Panc1 (cell line): ENCODE measurements at regions not wholly inside any gene's neighbourhood (a gene's known extent, or its start where the extent isn't known, plus 50 kb on each side); places are given as distances from the start of the nearest gene placed in this dataset.

Experiments used
- ATAC-seq: fragments of 200-7000 bp; cut with Tn5 transposase; 2 replicates; pipeline ENCODE4 v1.9.1; 2020; ENCODE audit warnings: mild to moderate bottlenecking, moderate library complexity
- BruUV-seq: library from RNA; stranded (reverse); fragments of 400-500 nt; replicated peaks from 2 replicates; lab custom pipeline; 2021; lab: Mats Ljungman, UMichigan
- CTCF ChIA-PET: fragments of 300-600 bp; sonication (Branson Sonifier 250); formaldehyde crosslinking; loops from one replicate; lab custom pipeline; 2022; ENCODE audit warnings: antibody characterized with exemption; lab: Charles Lee
- POLR2A ChIA-PET: fragments of 300-600 bp; sonication (Branson Sonifier 250); formaldehyde crosslinking; loops from one replicate; lab custom pipeline; 2022; ENCODE audit warnings: antibody characterized with exemption; lab: Charles Lee
- DNase-seq: peaks from one replicate; pipeline ENCODE4 v3.0.0-alpha.2; 2010; ENCODE audit warnings: low read depth, low spot score
- H3K27ac ChIP-seq: 2 replicates; pipeline ENCODE4 v1.5.1; 2011; ENCODE audit warnings: mild to moderate bottlenecking, low read length, inconsistent platforms
- H3K27me3 ChIP-seq: fragments of 200-500 bp; sonication (Bioruptor generic); 2 replicates; pipeline ENCODE4 v1.6.0; 2014; ENCODE audit warnings: low read length, inconsistent platforms; ENCODE audit not compliant: control insufficient read depth, insufficient read depth
- H3K36me3 ChIP-seq: fragments of 200-500 bp; sonication (Bioruptor generic); 2 replicates; pipeline ENCODE4 v1.5.1; 2014; ENCODE audit warnings: inconsistent platforms, mild to moderate bottlenecking, low read length, moderate library complexity; ENCODE audit not compliant: control insufficient read depth, insufficient read depth
- H3K4me1 ChIP-seq: 2 replicates; pipeline ENCODE4 v1.5.1; 2011; ENCODE audit warnings: inconsistent platforms, mild to moderate bottlenecking, low read length, moderate library complexity; ENCODE audit not compliant: control insufficient read depth, insufficient read depth
- H3K4me3 ChIP-seq, 2 experiments: 2 replicates each; pipeline ENCODE4 v1.5.1; 2011 to 2012; ENCODE audit warnings: low read depth in 2 of 2, low read length in 2 of 2, mild to moderate bottlenecking in 2 of 2, inconsistent platforms in 1 of 2, moderate library complexity in 1 of 2
- H3K9me3 ChIP-seq: fragments of 200-500 bp; sonication (Bioruptor generic); 2 replicates; pipeline ENCODE4 v1.5.1; 2014; ENCODE audit warnings: low read depth, mild to moderate bottlenecking, inconsistent platforms, low read length, moderate library complexity; ENCODE audit not compliant: control insufficient read depth, insufficient read depth
- POLR2AphosphoS5 ChIP-seq: IDR thresholded peaks from 2 replicates; pipeline ENCODE4 v1.6.1; 2012; ENCODE audit warnings: mild to moderate bottlenecking, low read depth, low read length, moderate library complexity
- SIN3A ChIP-seq: IDR thresholded peaks from 2 replicates; pipeline ENCODE4 v1.6.1; 2012; ENCODE audit warnings: low read depth, mild to moderate bottlenecking, low read length, moderate library complexity, borderline replicate concordance; ENCODE audit not compliant: insufficient read depth
- TCF7L2 ChIP-seq: IDR thresholded peaks from 2 replicates; pipeline ENCODE4 v1.6.1; 2011; ENCODE audit warnings: mild to moderate bottlenecking, low read depth, low read length, inconsistent platforms
- in situ Hi-C: cut with HindIII; loops from 2 replicates; pipeline ENCODE4 v1.10.0; 2016; ENCODE audit warnings: low sequenced_read_pairs, low pct_unique_long_range_greater_than_20kb
- intact Hi-C: fragments of 100-400 bp; cut with micrococcal nuclease; formaldehyde crosslinking; loops from one replicate; pipeline ENCODE4 v1.10.0; 2022; ENCODE audit not compliant: unreplicated experiment
- TF ChIP-seq, protein P1 (sequence below): fragments of 450-650 bp; IDR thresholded peaks from 2 replicates; pipeline ENCODE4 v1.5.1; 2017; ENCODE audit warnings: mild to moderate bottlenecking
- TF ChIP-seq, protein P2 (sequence below), 2 experiments: IDR thresholded peaks; 2 replicates each; pipeline ENCODE4 v1.6.1; 2011 to 2012; ENCODE audit warnings: low read depth in 2 of 2, control low read depth in 1 of 2, low read length in 1 of 2, mild to moderate bottlenecking in 1 of 2, moderate library complexity in 1 of 2; ENCODE audit not compliant: insufficient read depth in 1 of 2

DNA sequence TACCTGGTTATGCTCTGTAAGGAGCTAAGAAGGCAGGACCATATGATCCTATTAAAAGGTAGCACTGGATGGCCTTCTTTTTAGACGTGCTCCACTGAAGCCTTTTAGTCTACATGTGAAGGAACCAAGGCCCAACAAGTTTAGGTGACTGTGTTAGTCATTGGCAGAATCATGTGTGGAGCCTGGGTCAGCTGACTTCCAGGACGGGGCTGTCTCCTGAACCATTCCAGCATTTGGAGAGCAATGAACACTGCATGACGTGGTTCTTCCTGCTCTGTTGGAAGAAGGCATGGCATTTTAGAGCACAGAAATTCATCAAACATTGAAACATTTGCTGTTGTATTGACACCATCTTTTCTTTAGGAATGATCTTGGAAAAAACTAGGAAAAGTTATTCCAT, 87.8 kb upstream of the TIAM2 start:
- Histone ChIP-seq H3K27me3 (no peaks in the 10 kb centered on the region), H3K9me3 (no peaks in the 10 kb centered on the region), H3K27ac (no peak overlapping the region), H3K36me3 (no peaks in the 10 kb centered on the region), H3K4me3 (no peak overlapping the region), H3K4me1 (no peaks in the 10 kb centered on the region)
- POLR2A ChIA-PET, result no interaction called here
- intact Hi-C loops (no loop called here), in situ Hi-C loops (no loop called here)
- ATAC-seq (no peak), DNase-seq (no peak)
- TF ChIP-seq TCF7L2 (no peak), POLR2AphosphoS5 (no peak), SIN3A (no peak)
- TF ChIP-seq, protein P1, sequence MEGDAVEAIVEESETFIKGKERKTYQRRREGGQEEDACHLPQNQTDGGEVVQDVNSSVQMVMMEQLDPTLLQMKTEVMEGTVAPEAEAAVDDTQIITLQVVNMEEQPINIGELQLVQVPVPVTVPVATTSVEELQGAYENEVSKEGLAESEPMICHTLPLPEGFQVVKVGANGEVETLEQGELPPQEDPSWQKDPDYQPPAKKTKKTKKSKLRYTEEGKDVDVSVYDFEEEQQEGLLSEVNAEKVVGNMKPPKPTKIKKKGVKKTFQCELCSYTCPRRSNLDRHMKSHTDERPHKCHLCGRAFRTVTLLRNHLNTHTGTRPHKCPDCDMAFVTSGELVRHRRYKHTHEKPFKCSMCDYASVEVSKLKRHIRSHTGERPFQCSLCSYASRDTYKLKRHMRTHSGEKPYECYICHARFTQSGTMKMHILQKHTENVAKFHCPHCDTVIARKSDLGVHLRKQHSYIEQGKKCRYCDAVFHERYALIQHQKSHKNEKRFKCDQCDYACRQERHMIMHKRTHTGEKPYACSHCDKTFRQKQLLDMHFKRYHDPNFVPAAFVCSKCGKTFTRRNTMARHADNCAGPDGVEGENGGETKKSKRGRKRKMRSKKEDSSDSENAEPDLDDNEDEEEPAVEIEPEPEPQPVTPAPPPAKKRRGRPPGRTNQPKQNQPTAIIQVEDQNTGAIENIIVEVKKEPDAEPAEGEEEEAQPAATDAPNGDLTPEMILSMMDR, result no peak
- TF ChIP-seq, protein P2, sequence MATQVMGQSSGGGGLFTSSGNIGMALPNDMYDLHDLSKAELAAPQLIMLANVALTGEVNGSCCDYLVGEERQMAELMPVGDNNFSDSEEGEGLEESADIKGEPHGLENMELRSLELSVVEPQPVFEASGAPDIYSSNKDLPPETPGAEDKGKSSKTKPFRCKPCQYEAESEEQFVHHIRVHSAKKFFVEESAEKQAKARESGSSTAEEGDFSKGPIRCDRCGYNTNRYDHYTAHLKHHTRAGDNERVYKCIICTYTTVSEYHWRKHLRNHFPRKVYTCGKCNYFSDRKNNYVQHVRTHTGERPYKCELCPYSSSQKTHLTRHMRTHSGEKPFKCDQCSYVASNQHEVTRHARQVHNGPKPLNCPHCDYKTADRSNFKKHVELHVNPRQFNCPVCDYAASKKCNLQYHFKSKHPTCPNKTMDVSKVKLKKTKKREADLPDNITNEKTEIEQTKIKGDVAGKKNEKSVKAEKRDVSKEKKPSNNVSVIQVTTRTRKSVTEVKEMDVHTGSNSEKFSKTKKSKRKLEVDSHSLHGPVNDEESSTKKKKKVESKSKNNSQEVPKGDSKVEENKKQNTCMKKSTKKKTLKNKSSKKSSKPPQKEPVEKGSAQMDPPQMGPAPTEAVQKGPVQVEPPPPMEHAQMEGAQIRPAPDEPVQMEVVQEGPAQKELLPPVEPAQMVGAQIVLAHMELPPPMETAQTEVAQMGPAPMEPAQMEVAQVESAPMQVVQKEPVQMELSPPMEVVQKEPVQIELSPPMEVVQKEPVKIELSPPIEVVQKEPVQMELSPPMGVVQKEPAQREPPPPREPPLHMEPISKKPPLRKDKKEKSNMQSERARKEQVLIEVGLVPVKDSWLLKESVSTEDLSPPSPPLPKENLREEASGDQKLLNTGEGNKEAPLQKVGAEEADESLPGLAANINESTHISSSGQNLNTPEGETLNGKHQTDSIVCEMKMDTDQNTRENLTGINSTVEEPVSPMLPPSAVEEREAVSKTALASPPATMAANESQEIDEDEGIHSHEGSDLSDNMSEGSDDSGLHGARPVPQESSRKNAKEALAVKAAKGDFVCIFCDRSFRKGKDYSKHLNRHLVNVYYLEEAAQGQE (IDR thresholded peaks at IDR 0.05; ENCODE audit: insufficient read depth in 1 of 2, low read depth in 2 of 2, low read length in 1 of 2), result no peak
- CTCF ChIA-PET, result no interaction called here
- no TSS peak for BruUV-seq

DNA sequence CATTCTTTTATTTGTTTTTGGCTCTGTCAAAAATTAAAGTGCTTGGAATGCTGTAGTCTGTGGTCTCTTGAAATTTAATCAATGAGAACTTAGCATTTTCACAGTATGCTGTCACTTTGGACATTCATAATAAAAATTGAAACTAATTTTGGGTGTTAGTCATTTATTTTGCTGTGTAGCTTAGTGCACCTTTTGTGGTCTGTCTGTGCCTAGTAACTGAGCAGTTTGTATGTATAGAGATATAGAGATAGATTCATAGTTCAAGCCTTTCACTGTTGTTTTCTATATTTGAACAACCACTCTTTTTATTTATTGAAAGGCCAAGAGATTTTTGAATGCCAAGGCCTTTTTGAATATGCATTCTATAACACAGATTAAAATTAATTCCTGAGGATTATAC, 86.4 kb upstream of the TIAM2 start:
- Histone ChIP-seq H3K4me1 (no peaks in the 10 kb centered on the region), H3K27ac (no peak overlapping the region), H3K27me3 (no peaks in the 10 kb centered on the region), H3K4me3 (no peak overlapping the region), H3K9me3 (no peaks in the 10 kb centered on the region), H3K36me3 (no peaks in the 10 kb centered on the region)
- intact Hi-C loops, result no loop called here
- CTCF ChIA-PET, result no interaction called here
- TF ChIP-seq SIN3A (no peak), POLR2AphosphoS5 (no peak), TCF7L2 (no peak)
- TF ChIP-seq, protein P2 (IDR thresholded peaks at IDR 0.05; ENCODE audit: insufficient read depth in 1 of 2, low read depth in 2 of 2, low read length in 1 of 2), result no peak
- TF ChIP-seq, protein P1, result no peak
- POLR2A ChIA-PET, result interaction anchor here (0.8 kb wide), 1 partner anchor 55 kb away, joined by 4 read pairs; no protein-coding TSS in a partner anchor
- in situ Hi-C loops, result no loop called here
- ATAC-seq (no peak), DNase-seq (no peak)
- BruUV-seq, result no TSS peak
